Psoas muscle (tissue), 7 donors: ENCODE measurements at regions not wholly inside any gene's neighbourhood (a gene's known extent, or its start where the extent isn't known, plus 50 kb on each side); places are given as distances from the start of the nearest gene placed in this dataset.

Experiments used
- ATAC-seq, 4 donors: fragments of 200-7000 bp; cut with Tn5 transposase; one replicate each; pipeline ENCODE4 v1.9.1; 2020; ENCODE audit warnings: moderate library complexity in 3 of 4, mild to moderate bottlenecking in 2 of 4
- DNase-seq, 2 donors: peaks; one replicate each; pipeline ENCODE4 v3.0.0-alpha.2; 2020
- H3K27ac ChIP-seq: fragments of 200-600 bp; one replicate; pipeline ENCODE4 v1.8.0; 2022
- H3K27me3 ChIP-seq, 3 donors: fragments of 200-600 bp in 1 of 3; one replicate each; pipeline versions ENCODE4 v1.6.1 to v1.8.0; 2013 to 2022; ENCODE audit warnings: low read length in 2 of 3, mild to moderate bottlenecking in 2 of 3, moderate library complexity in 1 of 3; ENCODE audit not compliant: insufficient read depth in 3 of 3
- H3K36me3 ChIP-seq, 2 donors: fragments of 200-600 bp in 1 of 2; one replicate each; pipeline versions ENCODE4 v1.6.1 to v1.8.0; 2013 to 2022; ENCODE audit warnings: low read depth in 1 of 2, mild to moderate bottlenecking in 1 of 2, moderate library complexity in 1 of 2; ENCODE audit not compliant: insufficient read depth in 1 of 2
- H3K4me1 ChIP-seq: fragments of 200-600 bp; one replicate; pipeline ENCODE4 v1.8.0; 2022
- H3K4me3 ChIP-seq: fragments of 200-600 bp; one replicate; pipeline ENCODE4 v1.8.0; 2022; ENCODE audit warnings: mild to moderate bottlenecking
- H3K9me3 ChIP-seq: fragments of 200-600 bp; one replicate; pipeline ENCODE4 v1.8.0; 2022
- WGBS, 3 donors: extraction: QIAGEN DNeasy Blood & Tissue Kit; methylation state at CpG; one replicate each; pipeline versions ENCODE4 v1.1.6 to v1.1.7; 2013; 5-methylcytosine and 5-hydroxymethylcytosine counted together
- intact Hi-C, 2 donors: fragments of 100-400 bp; cut with DNase I; formaldehyde crosslinking; loops; one replicate each; pipeline versions ENCODE4 v1.11.0 to v1.14.2; 2022
- TF ChIP-seq, protein P1 (sequence below): fragments of 200-600 bp; IDR thresholded peaks from one replicate; pipeline ENCODE4 v1.8.0; 2022; ENCODE audit warnings: antibody characterized with exemption
- donor health status: healthy with polysubstance abuse.
- donor health status: DM: no; HTN: no; CAD: no; lungs with moderate emphysema.
- donor health status: Bipolar disorder and iron deficiency.
- donor health status: healthy.
- donor health status: DM: yes; HTN: yes; CAD: no.
- donor health status: DM: no; HTN: no; CAD: no.
- donor health status: DM: yes; HTN: yes; CAD: no.

- no peak for ATAC-seq
Measured at GRCh38 chr3:5788496-5788895, 601.0 kb downstream of the EDEM1 start.

DNA sequence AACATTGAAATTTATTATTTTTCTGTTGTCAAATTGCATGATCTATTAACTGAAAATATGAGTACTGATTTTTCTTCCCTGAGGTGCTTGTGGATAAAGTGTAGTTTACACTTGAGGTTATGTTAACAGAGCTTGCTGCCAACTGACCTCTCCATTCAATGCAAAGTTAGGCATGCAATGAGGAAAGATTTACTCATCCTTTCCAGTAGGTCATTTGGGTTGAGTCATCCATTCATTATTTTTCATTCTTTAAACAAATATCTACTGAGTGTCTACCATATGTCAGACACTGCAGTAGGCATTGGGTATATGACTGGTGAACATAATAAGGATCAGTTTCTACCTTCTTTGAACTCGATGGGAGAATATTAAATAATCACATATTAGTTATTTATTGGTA is 604.1 kb downstream of the EDEM1 start:
- ATAC-seq (no peak), DNase-seq (no peak)
- no peaks in the 10 kb centered on the region for H3K36me3 ChIP-seq
- H3K4me1 ChIP-seq = no peaks in the 10 kb centered on the region
- TF ChIP-seq, protein P1, sequence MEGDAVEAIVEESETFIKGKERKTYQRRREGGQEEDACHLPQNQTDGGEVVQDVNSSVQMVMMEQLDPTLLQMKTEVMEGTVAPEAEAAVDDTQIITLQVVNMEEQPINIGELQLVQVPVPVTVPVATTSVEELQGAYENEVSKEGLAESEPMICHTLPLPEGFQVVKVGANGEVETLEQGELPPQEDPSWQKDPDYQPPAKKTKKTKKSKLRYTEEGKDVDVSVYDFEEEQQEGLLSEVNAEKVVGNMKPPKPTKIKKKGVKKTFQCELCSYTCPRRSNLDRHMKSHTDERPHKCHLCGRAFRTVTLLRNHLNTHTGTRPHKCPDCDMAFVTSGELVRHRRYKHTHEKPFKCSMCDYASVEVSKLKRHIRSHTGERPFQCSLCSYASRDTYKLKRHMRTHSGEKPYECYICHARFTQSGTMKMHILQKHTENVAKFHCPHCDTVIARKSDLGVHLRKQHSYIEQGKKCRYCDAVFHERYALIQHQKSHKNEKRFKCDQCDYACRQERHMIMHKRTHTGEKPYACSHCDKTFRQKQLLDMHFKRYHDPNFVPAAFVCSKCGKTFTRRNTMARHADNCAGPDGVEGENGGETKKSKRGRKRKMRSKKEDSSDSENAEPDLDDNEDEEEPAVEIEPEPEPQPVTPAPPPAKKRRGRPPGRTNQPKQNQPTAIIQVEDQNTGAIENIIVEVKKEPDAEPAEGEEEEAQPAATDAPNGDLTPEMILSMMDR = no peak
- no peak overlapping the region for H3K27ac ChIP-seq
- H3K4me3 ChIP-seq = no peak overlapping the region
- H3K27me3 ChIP-seq = no peaks in the 10 kb centered on the region
- WGBS, 3 donors = 68 to 77% (median 77%) methylated on average over 1 of the region's 1 CpG
- intact Hi-C loops = no loop called here
- no peaks in the 10 kb centered on the region for H3K9me3 ChIP-seq

More at GRCh38 chr3:5788496-5788895, 601.0 kb downstream of the EDEM1 start:
- Histone ChIP-seq H3K9me3 (no peaks in the 10 kb centered on the region), H3K4me3 (no peak overlapping the region), H3K4me1 (no peaks in the 10 kb centered on the region), H3K27ac (no peak overlapping the region), H3K36me3 (no peaks in the 10 kb centered on the region), H3K27me3 (no peaks in the 10 kb centered on the region)
- intact Hi-C loops = no loop called here
- TF ChIP-seq, protein P1 = no peak
- WGBS, 3 donors = 59 to 72% (median 65%) methylated on average over 5 of the region's 5 CpGs
- no peak for DNase-seq

DNA sequence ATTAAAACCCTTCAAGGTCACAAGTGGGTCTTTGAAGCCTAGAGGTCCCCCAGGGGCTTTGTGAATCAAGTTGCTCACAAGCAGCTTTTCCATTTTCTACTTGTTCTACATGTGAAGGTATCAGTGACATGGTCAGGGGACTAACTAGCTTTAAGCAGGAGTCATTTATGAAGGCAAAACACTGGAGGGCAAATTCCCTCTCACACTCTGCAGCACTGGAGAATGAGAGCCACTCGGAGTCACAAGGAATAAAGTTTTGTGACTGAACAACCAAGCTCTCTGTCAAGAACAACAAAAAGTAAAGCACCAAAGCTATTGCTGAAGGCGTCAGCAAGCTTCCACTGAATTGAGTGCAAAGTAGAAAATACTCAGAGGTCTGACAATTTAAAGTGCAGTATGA is 609.0 kb downstream of the EDEM1 start:
- Histone ChIP-seq H3K27me3 (no peaks in the 10 kb centered on the region), H3K4me1 (no peaks in the 10 kb centered on the region), H3K4me3 (no peak overlapping the region), H3K9me3 (no peaks in the 10 kb centered on the region), H3K27ac (no peak overlapping the region), H3K36me3 (no peaks in the 10 kb centered on the region)
- no peak for DNase-seq
- no peak for ATAC-seq
- TF ChIP-seq, protein P1 = no peak
- 59 to 66% (median 61%) methylated on average over 2 of the region's 2 CpGs for WGBS, 3 donors
- intact Hi-C loops = no loop called here

DNA sequence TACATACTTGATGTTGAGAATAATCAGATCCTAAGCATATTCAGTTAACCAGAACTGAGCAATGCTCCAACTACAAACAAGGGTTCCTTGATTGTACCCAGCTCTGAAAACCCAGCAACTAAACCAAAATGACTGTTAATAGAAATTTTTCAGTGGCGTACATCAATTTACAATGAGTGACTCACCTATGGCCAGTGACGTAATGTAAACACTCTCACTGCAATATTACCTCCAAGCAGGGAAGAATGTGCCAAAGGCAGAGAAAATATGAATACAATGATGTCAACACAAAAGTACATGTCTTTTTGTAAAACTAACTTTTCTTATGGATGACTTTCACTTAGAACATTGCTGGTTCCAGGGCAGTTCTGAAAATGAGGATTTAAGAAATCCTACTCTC is 611.3 kb downstream of the EDEM1 start:
- no peaks in the 10 kb centered on the region for H3K36me3 ChIP-seq
- no peak for DNase-seq
- H3K9me3 ChIP-seq = no peaks in the 10 kb centered on the region
- intact Hi-C loops = no loop called here
- H3K27ac ChIP-seq = no peak overlapping the region
- no peak overlapping the region for H3K4me3 ChIP-seq
- no peaks in the 10 kb centered on the region for H3K4me1 ChIP-seq
- 91 to 93% (median 92%) methylated on average over 2 of the region's 2 CpGs for WGBS, 3 donors
- ATAC-seq = no peak
- TF ChIP-seq, protein P1 = no peak
- no peaks in the 10 kb centered on the region for H3K27me3 ChIP-seq

GRCh38 chr3:5799398-5799797 is 611.9 kb downstream of the EDEM1 start:
- no peak for DNase-seq
- Histone ChIP-seq H3K36me3 (no peaks in the 10 kb centered on the region), H3K27me3 (no peaks in the 10 kb centered on the region), H3K9me3 (no peaks in the 10 kb centered on the region), H3K4me1 (no peaks in the 10 kb centered on the region), H3K27ac (no peak overlapping the region), H3K4me3 (no peak overlapping the region)
- no peak for ATAC-seq
- TF ChIP-seq, protein P1 = no peak
- intact Hi-C loops = no loop called here
